SK-N-MC (cell line): ENCODE measurements at regions not wholly inside any gene's neighbourhood (a gene's known extent, or its start where the extent isn't known, plus 50 kb on each side); places are given as distances from the start of the nearest gene placed in this dataset.

ENCODE experiments used
- EZH2 ChIP-seq: fragments of 200-600 bp; sonication (generic); IDR thresholded peaks from one replicate; pipeline ENCODE4 v1.6.1; 2017; ENCODE audit warnings: antibody characterized with exemption
- FOXP2 ChIP-seq: optimal IDR thresholded peaks from 2 replicates; pipeline ENCODE3; 2011; ENCODE audit warnings: mild to moderate bottlenecking, moderate library complexity; ENCODE audit not compliant: insufficient read depth; ENCODE audit errors: extremely low read length, control extremely low read depth
- POLR2AphosphoS5 ChIP-seq: IDR thresholded peaks from 2 replicates; pipeline ENCODE4 v1.6.1; 2012; ENCODE audit warnings: mild to moderate bottlenecking, low read depth, low read length, borderline replicate concordance

DNA sequence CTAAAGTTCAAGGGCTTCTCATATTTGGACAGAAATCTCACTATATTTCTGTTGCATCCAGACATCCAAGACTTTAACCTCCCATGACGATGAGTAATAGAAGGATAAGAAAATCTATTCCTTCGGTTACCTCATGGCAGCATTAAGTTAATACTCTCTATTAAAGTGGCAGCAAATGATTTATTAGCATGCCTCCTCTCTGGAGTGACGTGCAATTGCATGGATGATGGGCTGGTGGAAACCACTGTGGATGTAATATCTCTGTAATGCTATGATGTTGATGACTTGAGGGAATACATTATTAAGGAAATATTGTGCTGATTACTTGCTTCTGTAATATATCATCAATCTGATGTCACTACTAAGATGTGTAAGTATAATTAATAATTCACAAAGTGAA, 336.8 kb downstream of the DSEL start:
- TF ChIP-seq EZH2 (no peak), POLR2AphosphoS5 (no peak), FOXP2 (no peak)
